Activated CD4-positive, alpha-beta T cell treated with anti-CD3 and anti-CD28 coated beads, Interleukin-2, amount 50 U/mL, for 1 hour (primary cell): ENCODE measurements at regions not wholly inside any gene's neighbourhood (a gene's known extent, or its start where the extent isn't known, plus 50 kb on each side); places are given as distances from the start of the nearest gene placed in this dataset.

Source experiments
- DNase-seq: peaks from one replicate; pipeline ENCODE4 v3.0.0-alpha.2; 2020

- DNase-seq = no peak
These were observed 536.5 kb downstream of the BRD1 start for GRCh38 chr22:49291169-49291568.

GRCh38 chr22:49290711-49291110 lies 537.0 kb downstream of the BRD1 start:
- DNase-seq = no peak

GRCh38 chr22:49289822-49290679 lies 537.6 kb downstream of the BRD1 start:
- no peak for DNase-seq

GRCh38 chr22:49286181-49286760 lies 541.4 kb downstream of the BRD1 start:
- DNase-seq = no peak

- DNase-seq = no peak
These were observed 542.7 kb downstream of the BRD1 start for GRCh38 chr22:49284931-49285330.

GRCh38 chr22:49284056-49284784 lies 543.5 kb downstream of the BRD1 start:
- no peak for DNase-seq

GRCh38 chr22:49282596-49282995 lies 545.1 kb downstream of the BRD1 start:
- no peak for DNase-seq

GRCh38 chr22:49281467-49282340 lies 546.0 kb downstream of the BRD1 start:
- no peak for DNase-seq

- no peak for DNase-seq
These were observed 549.3 kb downstream of the BRD1 start for GRCh38 chr22:49278340-49278739.

- DNase-seq = no peak
These were observed 551.1 kb downstream of the BRD1 start for GRCh38 chr22:49276567-49276966.

GRCh38 chr22:49274754-49275380 lies 552.8 kb downstream of the BRD1 start:
- DNase-seq = no peak

GRCh38 chr22:49272546-49273125 lies 555.0 kb downstream of the BRD1 start:
- no peak for DNase-seq

GRCh38 chr22:49271831-49272230 lies 555.8 kb downstream of the BRD1 start:
- DNase-seq = no peak

- no peak for DNase-seq
These were observed 556.3 kb downstream of the BRD1 start for GRCh38 chr22:49271369-49271727.

GRCh38 chr22:49270595-49271368 lies 556.9 kb downstream of the BRD1 start:
- no peak for DNase-seq

GRCh38 chr22:49269928-49270327 lies 557.7 kb downstream of the BRD1 start:
- DNase-seq = no peak

- DNase-seq = no peak
These were observed 558.3 kb downstream of the BRD1 start for GRCh38 chr22:49269371-49269770.

GRCh38 chr22:49268924-49269323 lies 558.7 kb downstream of the BRD1 start:
- no peak for DNase-seq

GRCh38 chr22:49267996-49268395 lies 559.7 kb downstream of the BRD1 start:
- no peak for DNase-seq

GRCh38 chr22:49266561-49267519 lies 560.8 kb downstream of the BRD1 start:
- no peak for DNase-seq
